ENCODE measurements at regions not wholly inside any gene's neighbourhood (a gene's known extent, or its start where the extent isn't known, plus 50 kb on each side); places are given as distances from the start of the nearest gene placed in this dataset.
A peak's percentile ranks its signal among the peaks of the same experiment; 100 is the strongest.
"Not testable (repeated sequence)": the region's sequence is repeated elsewhere in the genome, so short reads cannot be mapped to it uniquely, and the experiment has no call there.

DNA sequence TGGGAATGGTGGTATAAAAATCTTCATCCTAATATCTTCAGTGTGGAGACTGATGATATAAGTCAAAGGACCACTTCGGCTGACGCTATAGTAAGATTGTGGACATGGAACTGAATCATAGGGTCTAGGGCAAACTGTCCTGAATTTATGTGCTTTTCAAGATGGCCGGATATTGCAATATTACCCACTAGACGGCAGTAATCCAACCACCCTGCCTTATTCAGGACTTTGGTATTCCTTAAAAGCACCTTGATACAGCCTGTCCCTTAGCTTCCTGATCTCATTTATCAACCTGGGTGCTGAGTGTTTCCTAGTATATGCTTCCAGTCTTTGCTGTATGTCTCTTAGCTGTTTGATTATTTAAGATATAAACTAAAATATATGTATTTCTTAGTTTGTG, 71.2 kb upstream of the COX7C start:
- no peak for DNase-seq (ENCODE audit: low read depth)
- no peak overlapping the region for H3K4me3 ChIP-seq (ENCODE audit: low read length)
- TF ChIP-seq, protein P1, sequence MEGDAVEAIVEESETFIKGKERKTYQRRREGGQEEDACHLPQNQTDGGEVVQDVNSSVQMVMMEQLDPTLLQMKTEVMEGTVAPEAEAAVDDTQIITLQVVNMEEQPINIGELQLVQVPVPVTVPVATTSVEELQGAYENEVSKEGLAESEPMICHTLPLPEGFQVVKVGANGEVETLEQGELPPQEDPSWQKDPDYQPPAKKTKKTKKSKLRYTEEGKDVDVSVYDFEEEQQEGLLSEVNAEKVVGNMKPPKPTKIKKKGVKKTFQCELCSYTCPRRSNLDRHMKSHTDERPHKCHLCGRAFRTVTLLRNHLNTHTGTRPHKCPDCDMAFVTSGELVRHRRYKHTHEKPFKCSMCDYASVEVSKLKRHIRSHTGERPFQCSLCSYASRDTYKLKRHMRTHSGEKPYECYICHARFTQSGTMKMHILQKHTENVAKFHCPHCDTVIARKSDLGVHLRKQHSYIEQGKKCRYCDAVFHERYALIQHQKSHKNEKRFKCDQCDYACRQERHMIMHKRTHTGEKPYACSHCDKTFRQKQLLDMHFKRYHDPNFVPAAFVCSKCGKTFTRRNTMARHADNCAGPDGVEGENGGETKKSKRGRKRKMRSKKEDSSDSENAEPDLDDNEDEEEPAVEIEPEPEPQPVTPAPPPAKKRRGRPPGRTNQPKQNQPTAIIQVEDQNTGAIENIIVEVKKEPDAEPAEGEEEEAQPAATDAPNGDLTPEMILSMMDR (conservative IDR thresholded peaks at IDR 0.05; ENCODE audit: low read depth, low read length), result no peak

DNA sequence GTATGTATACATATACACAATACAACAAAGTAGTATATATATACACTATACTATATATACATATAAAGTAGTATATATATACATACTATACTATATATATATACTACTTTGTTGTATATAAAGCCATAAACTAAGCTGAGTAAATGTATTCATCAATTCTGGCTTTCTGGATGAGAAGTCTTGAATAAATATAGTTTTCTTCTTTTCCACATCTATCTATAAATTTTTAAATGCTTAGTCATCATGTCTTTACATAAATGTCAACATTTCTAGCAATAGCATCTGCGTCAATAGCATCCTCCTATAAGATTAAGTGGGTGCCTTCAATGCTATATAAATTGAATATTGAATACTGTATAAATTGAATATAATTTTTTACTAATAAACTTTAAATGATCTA, 63.1 kb upstream of the COX7C start:
- no peak overlapping the region for H3K4me3 ChIP-seq (ENCODE audit: low read length)
- no peak for DNase-seq (ENCODE audit: low read depth)
- TF ChIP-seq, protein P1 (conservative IDR thresholded peaks at IDR 0.05; ENCODE audit: low read depth, low read length), result no peak

DNA sequence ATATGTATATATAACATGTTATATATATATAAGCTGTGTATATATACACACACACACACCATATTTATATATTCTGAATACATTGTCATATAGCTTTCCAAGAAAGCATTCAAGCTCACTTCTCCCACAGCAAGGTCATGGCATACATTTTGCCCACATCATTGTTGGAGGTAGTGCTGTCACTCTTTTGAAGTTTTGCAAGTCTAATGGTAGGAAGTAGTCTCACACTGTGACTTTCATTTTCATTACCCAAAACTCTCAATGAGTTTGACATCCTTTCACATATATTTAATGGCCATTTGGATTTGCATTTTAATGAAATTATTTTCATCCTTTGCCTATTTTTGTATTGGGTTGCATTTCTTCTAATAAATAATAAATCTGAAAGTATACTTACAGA, 59.8 kb upstream of the COX7C start:
- no peak overlapping the region for H3K4me3 ChIP-seq (ENCODE audit: low read length)
- no peak for DNase-seq (ENCODE audit: low read depth)
- TF ChIP-seq, protein P1 (conservative IDR thresholded peaks at IDR 0.05; ENCODE audit: low read depth, low read length), result no peak

DNA sequence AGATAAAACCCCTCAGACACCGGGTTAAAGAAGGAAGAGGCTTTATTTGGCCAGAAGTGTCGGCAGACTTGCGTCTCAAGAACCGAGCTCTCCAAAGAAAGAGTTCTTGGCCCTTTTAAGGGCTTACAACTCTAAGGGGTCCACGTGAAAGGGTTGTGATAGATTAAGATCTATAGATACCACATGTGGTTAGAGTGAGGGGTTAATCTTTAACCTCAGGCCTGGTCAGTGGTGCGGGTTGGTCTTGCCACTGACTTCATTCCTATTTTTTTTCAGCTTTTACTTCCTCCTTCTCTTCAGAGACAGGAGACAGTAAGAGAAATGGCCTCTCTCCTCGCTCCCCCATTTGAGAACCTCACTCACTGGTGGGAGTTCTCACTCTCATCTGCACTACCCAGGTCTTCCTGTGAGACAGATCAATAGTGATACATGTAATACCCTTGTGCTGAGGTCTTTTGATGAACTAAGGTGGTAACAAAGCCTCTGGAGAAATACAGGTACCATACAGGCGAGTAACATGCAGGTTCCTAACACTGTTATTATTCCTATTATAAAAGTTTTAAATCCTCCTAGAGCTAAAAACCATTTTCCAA, 52.4 kb upstream of the COX7C start:
- TF ChIP-seq, protein P1 (conservative IDR thresholded peaks at IDR 0.05; ENCODE audit: low read depth, low read length), result no peak
- DNase-seq (ENCODE audit: low read depth), result no peak
- H3K4me3 ChIP-seq (ENCODE audit: low read length), result no peak overlapping the region

DNA sequence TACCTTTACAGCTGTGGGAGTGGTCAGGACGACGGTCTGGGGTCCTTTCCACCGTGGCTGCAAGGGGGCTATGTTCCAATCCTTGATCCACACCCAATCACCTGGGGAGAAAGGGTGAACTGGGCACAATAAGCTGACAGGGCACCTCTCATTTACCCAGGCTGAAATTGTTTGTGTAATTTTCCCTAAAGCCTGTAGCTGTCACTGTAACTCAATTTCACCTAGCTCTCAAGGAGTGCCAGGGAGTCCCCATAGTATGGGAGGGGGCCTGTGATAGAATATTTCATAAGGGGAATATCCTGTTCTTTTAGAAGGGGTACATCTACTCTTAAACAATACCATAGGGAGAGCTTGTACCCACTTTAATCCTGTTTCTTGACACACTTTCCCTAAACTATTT, 51.7 kb upstream of the COX7C start:
- not testable (repeated sequence) for H3K4me3 ChIP-seq (ENCODE audit: low read length); DNase-seq (ENCODE audit: low read depth)
- TF ChIP-seq, protein P1 (conservative IDR thresholded peaks at IDR 0.05; ENCODE audit: low read depth, low read length), result peak; percentile 19

Measured in retinal pigment epithelial cell (primary cell).